ENCODE measurements at regions not wholly inside any gene's neighbourhood (a gene's known extent, or its start where the extent isn't known, plus 50 kb on each side); places are given as distances from the start of the nearest gene placed in this dataset.
A peak's percentile ranks its signal among the peaks of the same experiment; 100 is the strongest.

GRCh38 chr13:59475911-59476310, 687.8 kb downstream of the DIAPH3 start:
- ATAC-seq: no peak
- Mint-ChIP-seq H3K27ac (no peak overlapping the region), H3K9me3 (no peaks in the 10 kb centered on the region), H3K4me1 (ENCODE audit: low read depth) (no peaks in the 10 kb centered on the region), H3K27me3 (no peaks in the 10 kb centered on the region), H3K36me3 (ENCODE audit: low read depth) (no peaks in the 10 kb centered on the region), H3K4me3 (no peak overlapping the region)
- no peak for DNase-seq
- ChIA-PET CTCF (no interaction called here), POLR2A (no interaction called here)
- intact Hi-C loops (cut with micrococcal nuclease): no loop called here
- TF ChIP-seq CTCF (IDR thresholded peaks at IDR 0.05): no peak

- intact Hi-C loops (cut with micrococcal nuclease): no loop called here
- H3K36me3 Mint-ChIP-seq (ENCODE audit: low read depth): no peaks in the 10 kb centered on the region
- H3K27me3 Mint-ChIP-seq: no peaks in the 10 kb centered on the region
Measured at GRCh38 chr13:59476366-59476765, 687.4 kb downstream of the DIAPH3 start.

GRCh38 chr13:59477011-59477410, 686.7 kb downstream of the DIAPH3 start:
- no peak for ATAC-seq
- Mint-ChIP-seq H3K27me3 (no peaks in the 10 kb centered on the region), H3K36me3 (ENCODE audit: low read depth) (no peaks in the 10 kb centered on the region), H3K9me3 (no peaks in the 10 kb centered on the region), H3K4me3 (no peak overlapping the region), H3K4me1 (ENCODE audit: low read depth) (no peaks in the 10 kb centered on the region), H3K27ac (no peak overlapping the region)
- ChIA-PET CTCF (interaction anchor here (1.1 to 1.2 kb wide), 2 partner anchors 61 to 202 kb away, joined by 3 read pairs; no protein-coding TSS in a partner anchor), POLR2A (no interaction called here)
- DNase-seq: peak; percentile 3
- TF ChIP-seq CTCF (IDR thresholded peaks at IDR 0.05): peak; percentile 37
- intact Hi-C loops (cut with micrococcal nuclease): no loop called here

More at GRCh38 chr13:59476366-59476765, 687.4 kb downstream of the DIAPH3 start:
- no peak for TF ChIP-seq CTCF (IDR thresholded peaks at IDR 0.05)
- ATAC-seq: no peak
- Mint-ChIP-seq H3K9me3 (no peaks in the 10 kb centered on the region), H3K4me1 (ENCODE audit: low read depth) (no peaks in the 10 kb centered on the region), H3K4me3 (no peak overlapping the region), H3K27ac (no peak overlapping the region)
- DNase-seq: no peak
- CTCF ChIA-PET: no interaction called here
- POLR2A ChIA-PET: no interaction called here

- no peak overlapping the region for H3K4me3 Mint-ChIP-seq
- ChIA-PET POLR2A (no interaction called here), CTCF (no interaction called here)
- TF ChIP-seq CTCF (IDR thresholded peaks at IDR 0.05): no peak
- H3K4me1 Mint-ChIP-seq (ENCODE audit: low read depth): no peaks in the 10 kb centered on the region
- intact Hi-C loops (cut with micrococcal nuclease): no loop called here
- ATAC-seq (no peak), DNase-seq (no peak)
- no peaks in the 10 kb centered on the region for H3K9me3 Mint-ChIP-seq
- H3K27me3 Mint-ChIP-seq: no peaks in the 10 kb centered on the region
- H3K27ac Mint-ChIP-seq: no peak overlapping the region
- H3K36me3 Mint-ChIP-seq (ENCODE audit: low read depth): no peaks in the 10 kb centered on the region
Measured at GRCh38 chr13:59478908-59479307, 684.8 kb downstream of the DIAPH3 start.

DNA sequence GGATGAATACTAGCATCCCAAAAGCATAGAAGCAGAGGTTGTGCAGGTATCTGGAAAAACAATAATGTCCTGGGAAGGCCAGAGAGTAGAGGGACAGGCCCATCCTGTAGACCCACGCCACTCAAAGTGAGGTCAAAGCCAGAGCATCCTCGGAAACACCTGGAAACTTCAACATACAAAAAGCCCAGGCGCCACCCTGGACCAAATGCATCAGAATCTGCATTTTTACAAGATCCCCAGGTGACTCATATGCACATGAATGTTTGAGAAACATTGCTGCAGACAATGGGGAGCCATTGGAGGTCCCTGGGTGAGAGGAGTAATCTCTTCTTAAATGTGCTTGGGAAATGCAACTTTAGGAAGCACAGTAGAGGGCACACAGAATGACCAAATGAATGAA, 684.1 kb downstream of the DIAPH3 start:
- ATAC-seq: no peak
- POLR2A ChIA-PET: no interaction called here

More for the DNA sequence above, 684.1 kb downstream of the DIAPH3 start:
- H3K27ac Mint-ChIP-seq: no peak overlapping the region
- H3K4me1 Mint-ChIP-seq (ENCODE audit: low read depth): no peaks in the 10 kb centered on the region
- CTCF ChIA-PET: no interaction called here
- DNase-seq: no peak
- H3K4me3 Mint-ChIP-seq: no peak overlapping the region
- TF ChIP-seq CTCF (IDR thresholded peaks at IDR 0.05): no peak
- intact Hi-C loops (cut with micrococcal nuclease): no loop called here
- no peaks in the 10 kb centered on the region for H3K9me3 Mint-ChIP-seq
- H3K27me3 Mint-ChIP-seq: no peaks in the 10 kb centered on the region
- H3K36me3 Mint-ChIP-seq (ENCODE audit: low read depth): no peaks in the 10 kb centered on the region

Measured in activated CD8-positive, alpha-beta T cell treated with anti-CD3 and anti-CD28 coated beads for 36 hours (primary cell).